Lung (tissue), 11 donors: ENCODE measurements at regions not wholly inside any gene's neighbourhood (a gene's known extent, or its start where the extent isn't known, plus 50 kb on each side); places are given as distances from the start of the nearest gene placed in this dataset.
A peak's percentile ranks its signal among the peaks of the same experiment; 100 is the strongest.

Experiments used
- ATAC-seq: fragments of 200-7000 bp; cut with Tn5 transposase; one replicate; pipeline ENCODE4 v1.9.1; 2020; ENCODE audit warnings: moderate number of reproducible peaks; ENCODE audit not compliant: insufficient read depth, low FRiP score
- DNase-seq, 3 donors: peaks; one replicate each; pipeline ENCODE4 v3.0.0-alpha.2; 2013 to 2017
- H3K27ac ChIP-seq, 2 donors: one replicate each; pipeline ENCODE4 v1.5.1; 2013; ENCODE audit warnings: mild to moderate bottlenecking in 2 of 2, moderate library complexity in 2 of 2, control low read depth in 1 of 2, inconsistent platforms in 1 of 2, low read depth in 1 of 2, low read length in 1 of 2
- H3K27me3 ChIP-seq, 3 donors: one replicate each; pipeline ENCODE4 v1.5.1; 2013; ENCODE audit warnings: low read length in 2 of 3; ENCODE audit not compliant: control insufficient read depth in 3 of 3, insufficient read depth in 3 of 3
- H3K36me3 ChIP-seq, 4 donors: one replicate each; pipeline ENCODE4 v1.5.1; 2013; ENCODE audit warnings: low read length in 4 of 4, mild to moderate bottlenecking in 1 of 4, moderate library complexity in 1 of 4; ENCODE audit not compliant: control insufficient read depth in 4 of 4, insufficient read depth in 4 of 4
- H3K4me1 ChIP-seq, 5 donors: one replicate each; pipeline ENCODE4 v1.5.1; 2013; ENCODE audit warnings: low read length in 5 of 5, mild to moderate bottlenecking in 2 of 5, moderate library complexity in 1 of 5; ENCODE audit not compliant: control insufficient read depth in 5 of 5, insufficient read depth in 5 of 5
- H3K4me3 ChIP-seq: one replicate; pipeline ENCODE4 v1.5.1; 2013; ENCODE audit warnings: mild to moderate bottlenecking, control low read depth, moderate library complexity
- H3K9ac ChIP-seq, 2 donors: one replicate each; pipeline ENCODE4 v1.5.1; 2013; ENCODE audit warnings: low read length in 2 of 2, control low read depth in 1 of 2; ENCODE audit not compliant: insufficient read depth in 1 of 2
- H3K9me3 ChIP-seq, 4 donors: one replicate each; pipeline ENCODE4 v1.5.1; 2013; ENCODE audit warnings: low read length in 3 of 4, mild to moderate bottlenecking in 1 of 4, moderate library complexity in 1 of 4; ENCODE audit not compliant: control insufficient read depth in 4 of 4, insufficient read depth in 3 of 4
- WGBS, 2 donors: extraction: QIAGEN DNeasy Blood & Tissue Kit; methylation state at CpG; one replicate each; pipeline ENCODE4 v1.1.7; 2013; 5-methylcytosine and 5-hydroxymethylcytosine counted together
- TF ChIP-seq, protein P1 (sequence below): IDR thresholded peaks from 2 replicates; pipeline ENCODE4 v1.5.1; 2012; ENCODE audit warnings: mild to moderate bottlenecking; ENCODE audit errors: control extremely low read depth, extremely low read depth
- donor health status: control.
- donor health status: control.
- donor health status: Bipolar disorder and iron deficiency.
- donor health status: healthy.
- donor health status: DM: yes; HTN: yes; CAD: no.

DNA sequence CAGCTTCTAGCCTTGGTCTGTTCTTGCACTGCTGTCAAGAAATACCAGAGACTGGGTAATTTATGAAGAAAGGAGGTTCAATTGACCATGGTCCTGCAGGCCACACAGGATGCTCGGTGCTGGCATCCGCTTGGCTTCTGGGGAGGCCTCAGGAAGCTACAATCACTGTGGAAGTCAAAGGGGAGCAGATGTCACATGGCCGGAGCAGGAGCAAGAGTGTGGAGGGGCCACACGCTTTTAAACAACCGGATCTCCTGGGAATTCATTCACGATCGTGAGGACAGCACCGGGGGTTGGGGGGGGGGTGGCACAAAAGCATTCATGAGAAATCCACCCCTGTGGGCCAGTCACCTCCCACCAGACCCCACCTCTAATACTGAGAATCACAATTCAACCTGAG lies 850.4 kb upstream of the SALL3 start:
- no peak overlapping the region for H3K27ac ChIP-seq
- TF ChIP-seq, protein P1, sequence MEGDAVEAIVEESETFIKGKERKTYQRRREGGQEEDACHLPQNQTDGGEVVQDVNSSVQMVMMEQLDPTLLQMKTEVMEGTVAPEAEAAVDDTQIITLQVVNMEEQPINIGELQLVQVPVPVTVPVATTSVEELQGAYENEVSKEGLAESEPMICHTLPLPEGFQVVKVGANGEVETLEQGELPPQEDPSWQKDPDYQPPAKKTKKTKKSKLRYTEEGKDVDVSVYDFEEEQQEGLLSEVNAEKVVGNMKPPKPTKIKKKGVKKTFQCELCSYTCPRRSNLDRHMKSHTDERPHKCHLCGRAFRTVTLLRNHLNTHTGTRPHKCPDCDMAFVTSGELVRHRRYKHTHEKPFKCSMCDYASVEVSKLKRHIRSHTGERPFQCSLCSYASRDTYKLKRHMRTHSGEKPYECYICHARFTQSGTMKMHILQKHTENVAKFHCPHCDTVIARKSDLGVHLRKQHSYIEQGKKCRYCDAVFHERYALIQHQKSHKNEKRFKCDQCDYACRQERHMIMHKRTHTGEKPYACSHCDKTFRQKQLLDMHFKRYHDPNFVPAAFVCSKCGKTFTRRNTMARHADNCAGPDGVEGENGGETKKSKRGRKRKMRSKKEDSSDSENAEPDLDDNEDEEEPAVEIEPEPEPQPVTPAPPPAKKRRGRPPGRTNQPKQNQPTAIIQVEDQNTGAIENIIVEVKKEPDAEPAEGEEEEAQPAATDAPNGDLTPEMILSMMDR = no peak
- ATAC-seq = no peak
- H3K9ac ChIP-seq = no peak overlapping the region
- H3K27me3 ChIP-seq = no peaks in the 10 kb centered on the region
- no peak overlapping the region for H3K4me3 ChIP-seq
- H3K36me3 ChIP-seq = no peaks in the 10 kb centered on the region
- WGBS, 2 donors = 82 to 88% methylated on average over 8 of the region's 8 CpGs
- peak in 1 of 3 donors; percentile 14 for DNase-seq
- peaks cover 0 to 8% (median 0%) of the 10 kb centered on the region in 4 donors for H3K9me3 ChIP-seq
- H3K4me1 ChIP-seq = peaks cover 0 to 34% (median 14%) of the 10 kb centered on the region in 5 donors

DNA sequence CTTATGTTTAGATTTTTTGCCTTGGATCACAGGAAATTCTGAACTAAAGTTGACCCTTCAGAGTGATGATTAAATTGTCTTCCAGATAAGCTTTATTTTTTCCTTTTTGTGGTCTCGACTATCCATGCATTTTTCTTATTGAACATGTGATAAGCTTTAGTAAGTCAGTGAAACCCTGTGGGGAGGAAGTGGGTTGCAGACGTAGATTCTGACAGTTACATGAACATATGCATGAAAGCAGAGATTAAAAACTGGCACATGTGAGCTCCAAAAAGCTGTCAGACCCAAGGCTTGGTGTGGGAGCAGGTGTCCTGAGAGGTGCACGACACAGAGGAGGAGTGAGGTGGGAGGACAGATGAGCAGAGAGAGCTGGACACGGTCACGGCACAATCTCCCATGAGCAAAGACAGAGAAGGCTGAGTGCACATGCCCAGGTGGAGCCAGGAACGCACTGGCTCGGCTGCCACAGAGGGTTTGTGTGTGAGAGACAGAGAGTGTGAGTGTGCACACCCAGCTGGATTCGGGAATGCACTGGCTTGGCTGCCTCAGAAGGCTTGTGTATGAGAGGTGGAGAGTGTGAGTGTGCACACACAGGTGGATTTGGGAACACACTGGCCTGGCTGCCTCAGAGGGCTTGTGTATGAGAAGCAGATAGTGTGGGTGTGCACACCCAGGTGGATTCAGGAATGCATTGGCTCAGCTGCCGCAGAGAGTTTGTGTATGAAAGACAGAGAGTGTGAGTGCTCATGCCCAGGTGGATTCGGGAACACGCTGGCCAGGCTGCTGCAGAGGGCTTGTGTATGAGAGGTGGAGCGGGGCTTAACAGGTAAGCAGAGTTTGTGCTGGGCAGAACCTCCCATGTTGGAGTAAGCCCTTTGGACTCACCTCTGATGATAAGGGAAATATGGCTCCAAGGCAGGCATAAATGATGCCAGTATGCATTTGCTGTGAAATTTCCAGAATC lies 849.1 kb upstream of the SALL3 start:
- H3K27ac ChIP-seq = no peak overlapping the region
- H3K9ac ChIP-seq = no peak overlapping the region
- no peaks in the 10 kb centered on the region for H3K27me3 ChIP-seq
- ATAC-seq (no peak), DNase-seq (peak in 2 of 3 donors; percentile 44)
- TF ChIP-seq, protein P1 = no peak
- peaks cover 0 to 6% (median 0%) of the 10 kb centered on the region in 4 donors for H3K9me3 ChIP-seq
- no peak overlapping the region for H3K4me3 ChIP-seq
- WGBS, 2 donors = 49 to 64% methylated on average over 12 of the region's 12 CpGs
- peaks cover 0 to 23% (median 9%) of the 10 kb centered on the region in 5 donors for H3K4me1 ChIP-seq
- no peaks in the 10 kb centered on the region for H3K36me3 ChIP-seq

DNA sequence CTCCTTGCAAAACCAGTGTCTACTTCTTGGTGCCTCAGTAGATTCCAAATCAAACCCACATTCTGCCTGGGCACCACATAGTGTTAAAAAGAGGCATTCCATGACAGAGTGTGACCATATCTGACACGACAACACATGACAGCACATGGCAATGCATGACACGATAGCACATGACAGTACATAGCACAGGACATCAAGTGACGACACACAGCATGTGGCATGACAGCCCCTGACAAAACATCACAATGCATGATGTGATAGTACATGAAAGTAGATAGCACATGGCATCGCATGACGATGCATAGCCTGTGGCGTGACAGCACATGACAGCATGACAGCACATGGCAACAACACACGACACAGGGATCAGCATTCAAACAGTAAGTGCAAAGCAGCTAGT lies 845.9 kb upstream of the SALL3 start:
- no peak overlapping the region for H3K4me3 ChIP-seq
- TF ChIP-seq, protein P1 = no peak
- peaks cover 0 to 3% (median 0%) of the 10 kb centered on the region in 4 donors for H3K9me3 ChIP-seq
- H3K36me3 ChIP-seq = no peaks in the 10 kb centered on the region
- H3K27ac ChIP-seq = no peak overlapping the region
- no peak for DNase-seq
- no peak for ATAC-seq
- H3K4me1 ChIP-seq = peaks cover 0 to 14% (median 4%) of the 10 kb centered on the region in 5 donors
- no peak overlapping the region for H3K9ac ChIP-seq
- no peaks in the 10 kb centered on the region for H3K27me3 ChIP-seq
- 85 to 86% methylated on average over 7 of the region's 7 CpGs for WGBS, 2 donors
